Type B pancreatic cell (in vitro differentiated cells): ENCODE measurements at regions not wholly inside any gene's neighbourhood (a gene's known extent, or its start where the extent isn't known, plus 50 kb on each side); places are given as distances from the start of the nearest gene placed in this dataset.

ENCODE experiments used
- DNase-seq: peaks from one replicate; pipeline ENCODE4 v3.0.0; 2021; ENCODE audit warnings: mixed read lengths; ENCODE audit not compliant: unreplicated experiment; ENCODE audit errors: extremely low spot score
- H3K27ac Mint-ChIP-seq: 2 replicates; pipeline ENCODE4 v1.8.0; 2021; ENCODE audit warnings: mild to moderate bottlenecking, mixed read lengths
- H3K27me3 Mint-ChIP-seq: 2 replicates; pipeline ENCODE4 v1.8.0; 2021; ENCODE audit warnings: mixed read lengths
- H3K36me3 Mint-ChIP-seq: 2 replicates; pipeline ENCODE4 v1.8.0; 2021; ENCODE audit warnings: mixed read lengths
- H3K4me1 Mint-ChIP-seq: one replicate; pipeline ENCODE4 v1.8.0; 2021; ENCODE audit warnings: mixed read lengths; ENCODE audit not compliant: unreplicated experiment
- H3K4me3 Mint-ChIP-seq: 2 replicates; pipeline ENCODE4 v1.8.0; 2021; ENCODE audit warnings: mild to moderate bottlenecking, mixed read lengths
- H3K9me3 Mint-ChIP-seq: 2 replicates; pipeline ENCODE4 v1.8.0; 2021; ENCODE audit warnings: mixed read lengths
- CTCF ChIP-seq: fragments of 200-600 bp; sonication (generic); conservative IDR thresholded peaks from 2 replicates; pipeline ENCODE4 v1.5.0; 2021; ENCODE audit warnings: antibody characterized with exemption, mild to moderate bottlenecking

DNA sequence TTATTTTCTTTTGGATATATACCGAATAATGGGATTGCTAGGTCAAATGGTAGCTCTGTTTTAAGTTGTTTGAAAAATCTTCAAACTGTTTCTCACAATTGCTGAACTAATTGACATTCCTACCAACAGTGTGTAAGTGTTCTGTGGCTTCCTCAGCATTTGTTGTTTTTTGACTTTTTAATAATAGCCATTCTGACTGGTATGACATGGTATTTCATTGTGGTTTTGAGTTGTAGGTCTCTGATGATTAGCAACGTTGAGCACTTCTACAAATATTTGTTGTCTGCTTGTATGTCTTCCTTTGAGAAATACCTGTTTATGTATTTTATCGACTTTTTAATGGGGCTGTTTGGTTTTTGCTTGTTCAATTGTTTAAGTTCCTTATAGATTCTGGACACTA, 680.1 kb upstream of the GRIA3 start:
- H3K27ac Mint-ChIP-seq, result no peak overlapping the region
- DNase-seq, result no peak
- no peak for TF ChIP-seq CTCF
- H3K4me3 Mint-ChIP-seq, result no peak overlapping the region
- no peaks in the 10 kb centered on the region for H3K4me1 Mint-ChIP-seq
- H3K9me3 Mint-ChIP-seq, result no peaks in the 10 kb centered on the region
- H3K27me3 Mint-ChIP-seq, result no peaks in the 10 kb centered on the region
- H3K36me3 Mint-ChIP-seq, result no peaks in the 10 kb centered on the region

- Mint-ChIP-seq H3K9me3 (no peaks in the 10 kb centered on the region), H3K4me3 (no peak overlapping the region), H3K27ac (no peak overlapping the region), H3K4me1 (no peaks in the 10 kb centered on the region), H3K36me3 (no peaks in the 10 kb centered on the region), H3K27me3 (no peaks in the 10 kb centered on the region)
- TF ChIP-seq CTCF, result no peak
- DNase-seq, result no peak
Measured at GRCh38 chrX:122512561-122513072, 671.5 kb upstream of the GRIA3 start.

DNA sequence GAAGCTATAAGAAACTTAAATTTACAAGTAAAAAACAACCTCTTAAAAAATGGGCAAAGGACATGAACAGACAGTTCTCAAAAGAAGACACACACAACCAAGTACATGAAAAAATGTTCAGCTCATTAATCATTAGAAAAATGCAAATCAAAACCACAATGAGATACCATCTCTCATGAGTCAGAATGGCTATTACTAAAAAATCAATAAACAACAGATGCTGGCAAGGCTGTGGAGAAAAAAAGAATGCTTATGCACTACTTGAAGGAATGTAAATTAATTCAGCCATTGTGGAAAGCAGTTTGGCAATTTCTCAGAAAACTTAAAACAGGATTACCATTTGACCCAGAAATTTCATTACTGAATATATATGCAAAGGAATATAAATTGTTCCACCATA, 666.3 kb upstream of the GRIA3 start:
- Mint-ChIP-seq H3K4me3 (no peak overlapping the region), H3K27me3 (no peaks in the 10 kb centered on the region), H3K27ac (no peak overlapping the region), H3K36me3 (no peaks in the 10 kb centered on the region), H3K9me3 (peaks cover 6% of the 10 kb centered on the region), H3K4me1 (no peaks in the 10 kb centered on the region)
- no peak for DNase-seq
- TF ChIP-seq CTCF, result no peak

DNA sequence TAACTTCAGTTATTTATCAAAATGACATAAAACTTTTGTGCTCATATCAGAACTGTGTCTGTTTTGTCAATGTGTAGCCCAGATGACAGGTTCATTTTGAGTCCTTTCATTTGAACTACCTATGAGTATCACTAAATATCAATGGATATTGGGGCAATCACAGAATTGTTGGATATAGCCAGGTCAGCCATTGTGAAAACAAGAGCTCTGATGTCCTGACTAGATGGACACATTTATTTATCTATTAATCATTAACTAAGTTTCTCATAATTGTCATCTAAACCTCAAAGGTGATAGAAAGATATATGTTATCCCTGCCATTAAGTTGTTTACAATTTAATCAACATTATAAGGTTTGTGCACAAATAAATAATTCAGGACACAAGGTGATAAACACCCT, 638.3 kb upstream of the GRIA3 start:
- no peaks in the 10 kb centered on the region for H3K36me3 Mint-ChIP-seq
- H3K9me3 Mint-ChIP-seq, result no peaks in the 10 kb centered on the region
- DNase-seq, result no peak
- no peak overlapping the region for H3K4me3 Mint-ChIP-seq
- H3K27ac Mint-ChIP-seq, result no peak overlapping the region
- no peak for TF ChIP-seq CTCF
- no peaks in the 10 kb centered on the region for H3K27me3 Mint-ChIP-seq
- no peaks in the 10 kb centered on the region for H3K4me1 Mint-ChIP-seq

DNA sequence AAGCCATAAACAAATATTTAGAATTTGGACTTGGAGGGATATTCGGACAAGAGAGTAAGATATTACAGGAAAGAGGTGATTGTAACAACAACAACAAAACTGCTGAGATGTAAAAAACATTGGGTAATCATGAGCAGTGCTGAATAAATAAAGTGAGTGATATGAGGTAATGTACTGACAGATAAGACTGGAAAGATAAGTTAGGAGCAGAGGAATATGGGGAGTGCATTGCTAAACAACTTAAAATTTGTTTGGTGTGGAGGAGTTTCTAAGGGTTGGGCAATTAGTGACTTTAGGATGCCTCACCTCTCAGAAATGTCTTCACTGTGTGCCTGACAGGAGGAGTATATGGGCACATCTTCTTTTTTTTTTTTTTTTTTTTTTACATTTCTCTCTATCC, 637.8 kb upstream of the GRIA3 start:
- Mint-ChIP-seq H3K27me3 (no peaks in the 10 kb centered on the region), H3K4me3 (no peak overlapping the region), H3K36me3 (no peaks in the 10 kb centered on the region), H3K27ac (no peak overlapping the region), H3K9me3 (no peaks in the 10 kb centered on the region), H3K4me1 (no peaks in the 10 kb centered on the region)
- TF ChIP-seq CTCF, result no peak
- DNase-seq, result no peak

- H3K4me1 Mint-ChIP-seq, result no peaks in the 10 kb centered on the region
- H3K36me3 Mint-ChIP-seq, result no peaks in the 10 kb centered on the region
- H3K4me3 Mint-ChIP-seq, result no peak overlapping the region
- no peaks in the 10 kb centered on the region for H3K9me3 Mint-ChIP-seq
- H3K27ac Mint-ChIP-seq, result no peak overlapping the region
- H3K27me3 Mint-ChIP-seq, result no peaks in the 10 kb centered on the region
- no peak for TF ChIP-seq CTCF
- DNase-seq, result no peak
Measured at GRCh38 chrX:122552286-122552800, 631.7 kb upstream of the GRIA3 start.
